ENCODE measurements at regions not wholly inside any gene's neighbourhood (a gene's known extent, or its start where the extent isn't known, plus 50 kb on each side); places are given as distances from the start of the nearest gene placed in this dataset.
"Not testable (repeated sequence)": the region's sequence is repeated elsewhere in the genome, so short reads cannot be mapped to it uniquely, and the experiment has no call there.

GRCh38 chr4:134145369-134145768 lies 56.2 kb downstream of the PABPC4L start:
- Histone ChIP-seq H3K4me3 (ENCODE audit: low read length) (no peak overlapping the region), H3K27ac (ENCODE audit: low read length) (no peak overlapping the region), H3K9me3 (ENCODE audit: control insufficient read depth, low read depth, low read length) (no peaks in the 10 kb centered on the region), H3K4me1 (ENCODE audit: control insufficient read depth, low read depth, low read length) (peaks cover 26% of the 10 kb centered on the region), H3K36me3 (ENCODE audit: control insufficient read depth, low read depth, low read length) (no peaks in the 10 kb centered on the region), H3K9ac (ENCODE audit: low read length) (no peak overlapping the region), H3K27me3 (ENCODE audit: control insufficient read depth, insufficient read depth, low read length) (no peaks in the 10 kb centered on the region)

DNA sequence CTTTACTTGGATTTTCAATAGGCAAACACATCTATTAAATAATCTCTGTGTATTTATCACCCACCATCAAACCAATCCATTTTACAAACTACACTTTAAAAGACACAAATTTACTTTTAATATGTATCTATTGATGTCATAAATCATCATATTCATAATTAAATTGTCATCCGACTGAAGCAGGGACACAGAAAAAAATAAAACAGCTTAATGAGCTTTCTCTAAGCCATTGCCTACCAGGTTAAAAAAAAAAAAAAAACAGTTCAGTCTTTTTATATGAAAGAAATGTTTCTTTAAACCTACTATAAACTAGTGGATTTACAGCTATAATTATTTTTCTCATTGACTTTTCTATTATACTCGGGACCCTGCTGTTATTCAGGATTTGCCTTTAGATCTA lies 57.3 kb downstream of the PABPC4L start:
- no peak overlapping the region for H3K4me3 ChIP-seq (ENCODE audit: low read length)
- H3K9ac ChIP-seq (ENCODE audit: low read length), result no peak overlapping the region
- H3K27me3 ChIP-seq (ENCODE audit: control insufficient read depth, insufficient read depth, low read length), result no peaks in the 10 kb centered on the region
- H3K27ac ChIP-seq (ENCODE audit: low read length), result no peak overlapping the region
- peaks cover 22% of the 10 kb centered on the region for H3K4me1 ChIP-seq (ENCODE audit: control insufficient read depth, low read depth, low read length)
- H3K36me3 ChIP-seq (ENCODE audit: control insufficient read depth, low read depth, low read length), result no peaks in the 10 kb centered on the region
- no peaks in the 10 kb centered on the region for H3K9me3 ChIP-seq (ENCODE audit: control insufficient read depth, low read depth, low read length)

GRCh38 chr4:134141728-134142127 lies 59.9 kb downstream of the PABPC4L start:
- no peak overlapping the region for H3K9ac ChIP-seq (ENCODE audit: low read length)
- H3K27me3 ChIP-seq (ENCODE audit: control insufficient read depth, insufficient read depth, low read length), result no peaks in the 10 kb centered on the region
- H3K36me3 ChIP-seq (ENCODE audit: control insufficient read depth, low read depth, low read length), result no peaks in the 10 kb centered on the region
- H3K4me3 ChIP-seq (ENCODE audit: low read length), result no peak overlapping the region
- H3K9me3 ChIP-seq (ENCODE audit: control insufficient read depth, low read depth, low read length), result no peaks in the 10 kb centered on the region
- peaks cover 11% of the 10 kb centered on the region for H3K4me1 ChIP-seq (ENCODE audit: control insufficient read depth, low read depth, low read length)
- no peak overlapping the region for H3K27ac ChIP-seq (ENCODE audit: low read length)

DNA sequence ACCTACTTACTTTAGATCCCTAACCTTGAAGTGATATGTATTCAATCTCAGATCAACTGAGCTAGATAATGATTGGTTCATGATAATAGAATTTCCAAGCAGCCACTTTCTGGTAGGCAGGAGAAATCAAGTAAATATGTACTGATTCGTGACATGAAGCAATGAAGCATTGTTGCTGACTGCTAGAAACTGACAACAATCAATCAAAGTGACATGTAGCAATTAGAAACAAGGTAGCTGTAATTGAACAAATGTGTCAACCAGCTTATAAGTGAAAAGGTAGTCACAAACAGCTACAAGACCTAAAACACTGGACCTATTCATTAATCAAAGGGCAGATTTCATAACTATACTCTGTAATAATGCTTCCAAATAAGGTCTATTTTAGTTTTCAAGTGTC lies 62.4 kb downstream of the PABPC4L start:
- Histone ChIP-seq H3K9ac (ENCODE audit: low read length) (no peak overlapping the region), H3K27me3 (ENCODE audit: control insufficient read depth, insufficient read depth, low read length) (no peaks in the 10 kb centered on the region), H3K9me3 (ENCODE audit: control insufficient read depth, low read depth, low read length) (no peaks in the 10 kb centered on the region), H3K4me1 (ENCODE audit: control insufficient read depth, low read depth, low read length) (no peaks in the 10 kb centered on the region), H3K4me3 (ENCODE audit: low read length) (no peak overlapping the region), H3K36me3 (ENCODE audit: control insufficient read depth, low read depth, low read length) (no peaks in the 10 kb centered on the region), H3K27ac (ENCODE audit: low read length) (no peak overlapping the region)

GRCh38 chr4:134132086-134132783 lies 69.4 kb downstream of the PABPC4L start:
- Histone ChIP-seq H3K9me3 (ENCODE audit: control insufficient read depth, low read depth, low read length) (no peaks in the 10 kb centered on the region), H3K4me1 (ENCODE audit: control insufficient read depth, low read depth, low read length) (no peaks in the 10 kb centered on the region), H3K27ac (ENCODE audit: low read length) (no peak overlapping the region), H3K4me3 (ENCODE audit: low read length) (no peak overlapping the region), H3K27me3 (ENCODE audit: control insufficient read depth, insufficient read depth, low read length) (no peaks in the 10 kb centered on the region), H3K36me3 (ENCODE audit: control insufficient read depth, low read depth, low read length) (no peaks in the 10 kb centered on the region), H3K9ac (ENCODE audit: low read length) (no peak overlapping the region)

DNA sequence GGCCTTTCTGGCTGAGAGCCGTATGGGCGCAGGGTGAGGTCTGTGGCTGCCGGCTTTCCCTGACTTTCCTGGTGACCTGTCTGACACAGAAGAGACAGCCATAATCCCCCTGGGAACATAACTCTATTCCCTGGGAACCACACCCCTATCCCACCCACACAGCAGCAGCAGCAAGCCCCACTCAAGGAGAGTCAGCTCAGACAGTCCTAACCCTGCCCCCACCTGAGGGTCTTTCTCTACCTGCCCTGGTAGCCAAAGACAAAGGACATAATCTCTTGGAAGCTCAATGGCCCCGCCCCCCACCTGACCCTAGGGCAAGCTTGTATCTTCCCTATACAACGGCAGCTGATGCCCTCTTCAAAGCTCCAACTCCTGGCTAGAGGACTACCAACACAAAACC lies 74.6 kb downstream of the PABPC4L start:
- Histone ChIP-seq H3K27ac (ENCODE audit: low read length) (no peak overlapping the region), H3K9ac (ENCODE audit: low read length) (no peak overlapping the region), H3K36me3 (ENCODE audit: control insufficient read depth, low read depth, low read length) (no peaks in the 10 kb centered on the region), H3K4me1 (ENCODE audit: control insufficient read depth, low read depth, low read length) (no peaks in the 10 kb centered on the region), H3K27me3 (ENCODE audit: control insufficient read depth, insufficient read depth, low read length) (no peaks in the 10 kb centered on the region), H3K9me3 (ENCODE audit: control insufficient read depth, low read depth, low read length) (no peaks in the 10 kb centered on the region), H3K4me3 (ENCODE audit: low read length) (no peak overlapping the region)

DNA sequence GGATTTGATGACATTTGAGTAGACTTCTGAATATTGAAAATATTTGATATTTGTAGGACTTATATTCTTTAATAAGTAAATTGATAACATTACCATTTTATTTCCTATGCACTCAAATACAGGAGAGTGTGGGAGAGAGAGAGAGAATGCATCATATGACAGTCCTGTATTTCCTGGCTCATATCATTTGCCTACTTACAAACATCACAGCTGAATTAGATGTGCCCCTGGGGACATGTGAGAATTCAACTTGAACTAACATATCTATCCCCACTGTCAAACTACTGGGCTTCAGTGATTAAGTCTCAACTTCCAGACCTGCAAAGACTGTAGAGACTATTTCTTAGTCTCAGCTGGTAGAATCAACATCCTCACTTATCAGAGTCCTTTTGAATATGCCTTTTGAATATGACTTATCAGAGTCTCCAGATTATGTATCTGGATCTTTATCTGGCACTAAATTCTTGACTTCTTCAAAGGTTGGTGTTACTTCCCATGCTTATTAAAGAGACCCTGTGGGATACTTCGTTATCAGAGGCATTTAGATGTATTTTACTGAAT lies 75.5 kb downstream of the PABPC4L start:
- no peaks in the 10 kb centered on the region for H3K9me3 ChIP-seq (ENCODE audit: control insufficient read depth, low read depth, low read length)
- no peak overlapping the region for H3K4me3 ChIP-seq (ENCODE audit: low read length)
- H3K27me3 ChIP-seq (ENCODE audit: control insufficient read depth, insufficient read depth, low read length), result no peaks in the 10 kb centered on the region
- H3K36me3 ChIP-seq (ENCODE audit: control insufficient read depth, low read depth, low read length), result no peaks in the 10 kb centered on the region
- H3K4me1 ChIP-seq (ENCODE audit: control insufficient read depth, low read depth, low read length), result no peaks in the 10 kb centered on the region
- no peak overlapping the region for H3K9ac ChIP-seq (ENCODE audit: low read length)
- no peak overlapping the region for H3K27ac ChIP-seq (ENCODE audit: low read length)

DNA sequence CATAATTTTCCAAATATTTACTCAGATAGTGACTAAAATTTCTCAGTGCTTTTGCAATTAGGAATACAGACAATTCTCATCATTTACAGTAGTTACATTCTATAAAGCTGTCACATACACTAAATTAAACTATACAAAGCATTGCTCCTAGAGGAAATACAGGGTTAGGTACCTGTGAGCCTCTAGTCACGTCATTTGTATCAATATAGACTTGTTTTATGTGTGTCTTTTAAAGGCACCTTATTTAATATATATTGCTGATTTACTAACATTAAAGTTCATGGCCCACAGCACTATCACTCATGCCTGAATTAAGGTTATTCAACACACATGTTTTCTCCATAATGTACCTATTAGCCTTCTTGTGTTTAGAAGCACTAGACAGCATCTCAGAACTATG lies 78.7 kb downstream of the PABPC4L start:
- Histone ChIP-seq H3K9ac (ENCODE audit: low read length) (no peak overlapping the region), H3K27ac (ENCODE audit: low read length) (no peak overlapping the region), H3K27me3 (ENCODE audit: control insufficient read depth, insufficient read depth, low read length) (no peaks in the 10 kb centered on the region), H3K9me3 (ENCODE audit: control insufficient read depth, low read depth, low read length) (no peaks in the 10 kb centered on the region), H3K36me3 (ENCODE audit: control insufficient read depth, low read depth, low read length) (no peaks in the 10 kb centered on the region), H3K4me3 (ENCODE audit: low read length) (no peak overlapping the region), H3K4me1 (ENCODE audit: control insufficient read depth, low read depth, low read length) (no peaks in the 10 kb centered on the region)

GRCh38 chr4:134117392-134118183 lies 84.0 kb downstream of the PABPC4L start:
- Histone ChIP-seq H3K36me3 (ENCODE audit: control insufficient read depth, low read depth, low read length) (no peaks in the 10 kb centered on the region), H3K4me3 (ENCODE audit: low read length) (no peak overlapping the region), H3K27ac (ENCODE audit: low read length) (no peak overlapping the region), H3K9ac (ENCODE audit: low read length) (no peak overlapping the region), H3K4me1 (ENCODE audit: control insufficient read depth, low read depth, low read length) (no peaks in the 10 kb centered on the region), H3K27me3 (ENCODE audit: control insufficient read depth, insufficient read depth, low read length) (no peaks in the 10 kb centered on the region), H3K9me3 (ENCODE audit: control insufficient read depth, low read depth, low read length) (no peaks in the 10 kb centered on the region)

DNA sequence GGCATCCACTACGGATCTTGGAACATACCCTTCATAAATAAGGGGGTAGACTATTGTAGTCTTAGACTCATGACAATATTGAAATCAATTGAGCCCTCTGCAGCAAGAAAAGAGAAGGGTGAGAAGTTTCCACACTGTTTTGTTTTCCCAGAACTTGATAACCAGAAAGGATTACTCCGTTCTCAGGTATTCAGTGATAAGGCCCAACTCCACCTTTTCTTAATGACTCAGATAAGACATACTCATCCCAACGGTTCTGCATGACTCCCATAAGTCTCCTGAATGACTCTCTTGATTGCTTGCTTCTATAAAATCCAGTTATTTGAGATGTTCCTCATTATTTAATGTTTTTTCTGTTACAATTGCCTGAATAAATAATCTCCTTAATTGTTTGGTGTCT lies 111.7 kb downstream of the PABPC4L start:
- peaks cover 7% of the 10 kb centered on the region for H3K4me1 ChIP-seq (ENCODE audit: control insufficient read depth, low read depth, low read length)
- H3K9ac ChIP-seq (ENCODE audit: low read length), result no peak overlapping the region
- H3K9me3 ChIP-seq (ENCODE audit: control insufficient read depth, low read depth, low read length), result no peaks in the 10 kb centered on the region
- H3K27me3 ChIP-seq (ENCODE audit: control insufficient read depth, insufficient read depth, low read length), result no peaks in the 10 kb centered on the region
- no peak overlapping the region for H3K27ac ChIP-seq (ENCODE audit: low read length)
- H3K36me3 ChIP-seq (ENCODE audit: control insufficient read depth, low read depth, low read length), result no peaks in the 10 kb centered on the region
- H3K4me3 ChIP-seq (ENCODE audit: low read length), result no peak overlapping the region

DNA sequence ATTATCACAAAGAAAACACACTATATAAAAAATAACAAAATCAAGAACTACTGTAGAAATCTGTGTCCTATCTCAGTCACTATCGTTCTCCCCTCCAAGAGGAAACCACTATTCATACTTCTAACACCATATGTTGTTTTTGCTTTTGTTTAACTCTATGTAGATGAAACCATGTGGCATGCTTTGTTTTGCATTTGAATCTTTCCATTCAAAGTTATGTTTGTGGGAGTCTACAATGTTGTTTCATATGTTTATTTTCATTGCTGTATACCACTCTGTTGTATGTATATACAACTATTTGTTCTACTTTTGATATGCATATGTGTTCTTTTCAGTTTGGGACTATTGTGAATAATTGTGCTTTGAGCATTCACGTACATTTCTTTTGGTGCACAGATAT lies 116.1 kb downstream of the PABPC4L start:
- no peak overlapping the region for H3K9ac ChIP-seq (ENCODE audit: low read length)
- H3K27ac ChIP-seq (ENCODE audit: low read length), result no peak overlapping the region
- no peaks in the 10 kb centered on the region for H3K9me3 ChIP-seq (ENCODE audit: control insufficient read depth, low read depth, low read length)
- peaks cover 12% of the 10 kb centered on the region for H3K4me1 ChIP-seq (ENCODE audit: control insufficient read depth, low read depth, low read length)
- H3K36me3 ChIP-seq (ENCODE audit: control insufficient read depth, low read depth, low read length), result no peaks in the 10 kb centered on the region
- no peak overlapping the region for H3K4me3 ChIP-seq (ENCODE audit: low read length)
- no peaks in the 10 kb centered on the region for H3K27me3 ChIP-seq (ENCODE audit: control insufficient read depth, insufficient read depth, low read length)

DNA sequence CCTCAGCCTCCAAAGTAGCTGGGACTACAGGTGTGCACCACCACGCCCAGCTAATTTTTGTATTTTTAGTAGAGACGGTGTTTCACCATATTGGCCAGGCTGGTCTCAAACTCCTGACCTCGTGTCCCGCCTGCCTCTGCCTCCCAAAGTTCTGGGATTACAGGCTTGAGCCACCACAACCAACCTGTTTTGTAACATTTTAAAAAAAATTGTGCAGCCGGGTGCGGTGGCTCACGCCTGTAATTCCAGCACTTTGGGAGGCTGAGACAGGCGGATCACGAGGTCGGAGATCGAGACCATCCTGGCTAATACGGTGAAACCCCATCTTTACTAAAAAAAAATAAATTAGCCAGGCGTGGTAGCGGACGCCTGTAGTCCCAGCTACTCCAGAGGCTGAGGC lies 122.5 kb downstream of the PABPC4L start:
- not testable (repeated sequence) for H3K4me1 ChIP-seq (ENCODE audit: control insufficient read depth, low read depth, low read length); H3K27me3 ChIP-seq (ENCODE audit: control insufficient read depth, insufficient read depth, low read length); H3K9ac ChIP-seq (ENCODE audit: low read length); H3K36me3 ChIP-seq (ENCODE audit: control insufficient read depth, low read depth, low read length); H3K4me3 ChIP-seq (ENCODE audit: low read length); H3K9me3 ChIP-seq (ENCODE audit: control insufficient read depth, low read depth, low read length); H3K27ac ChIP-seq (ENCODE audit: low read length)

All from iPS-18a (cell line).